HG02798 (cell line): ENCODE measurements at regions not wholly inside any gene's neighbourhood (a gene's known extent, or its start where the extent isn't known, plus 50 kb on each side); places are given as distances from the start of the nearest gene placed in this dataset.
"Not testable (repeated sequence)": the region's sequence is repeated elsewhere in the genome, so short reads cannot be mapped to it uniquely, and the experiment has no call there.

Source experiments
- ATAC-seq: cut with Tn5 transposase; IDR thresholded peaks from one replicate; pipeline ENCODE4 v1.9.1; 2021; ENCODE audit warnings: mild to moderate bottlenecking; ENCODE audit not compliant: unreplicated experiment, poor library complexity

- no peak for ATAC-seq
These were observed 160.2 kb downstream of the TOX3 start for GRCh38 chr16:52386694-52387093.

DNA sequence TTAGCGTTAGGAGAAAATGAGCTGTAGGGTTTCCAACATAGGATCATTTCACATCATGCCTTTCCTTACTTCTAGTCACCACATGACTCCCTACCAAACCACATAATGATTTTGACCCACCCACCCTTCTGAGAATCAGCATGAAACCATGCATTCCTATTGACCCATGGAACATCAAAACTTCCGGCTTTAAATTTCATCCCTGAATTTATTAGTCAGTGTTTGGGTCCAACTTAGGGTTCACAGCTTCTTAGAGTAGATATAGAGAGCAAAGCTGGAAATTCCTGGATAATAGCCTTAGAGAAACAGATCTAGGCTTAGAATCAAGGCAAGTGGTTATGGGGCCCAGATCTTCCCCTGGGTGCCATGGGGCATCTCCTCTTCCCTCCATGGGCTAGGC lies 162.6 kb downstream of the TOX3 start:
- ATAC-seq: no peak

GRCh38 chr16:52383640-52384292 lies 163.2 kb downstream of the TOX3 start:
- no peak for ATAC-seq

GRCh38 chr16:52383119-52383518 lies 163.8 kb downstream of the TOX3 start:
- ATAC-seq: no peak

GRCh38 chr16:52379551-52379950 lies 167.4 kb downstream of the TOX3 start:
- no peak for ATAC-seq

DNA sequence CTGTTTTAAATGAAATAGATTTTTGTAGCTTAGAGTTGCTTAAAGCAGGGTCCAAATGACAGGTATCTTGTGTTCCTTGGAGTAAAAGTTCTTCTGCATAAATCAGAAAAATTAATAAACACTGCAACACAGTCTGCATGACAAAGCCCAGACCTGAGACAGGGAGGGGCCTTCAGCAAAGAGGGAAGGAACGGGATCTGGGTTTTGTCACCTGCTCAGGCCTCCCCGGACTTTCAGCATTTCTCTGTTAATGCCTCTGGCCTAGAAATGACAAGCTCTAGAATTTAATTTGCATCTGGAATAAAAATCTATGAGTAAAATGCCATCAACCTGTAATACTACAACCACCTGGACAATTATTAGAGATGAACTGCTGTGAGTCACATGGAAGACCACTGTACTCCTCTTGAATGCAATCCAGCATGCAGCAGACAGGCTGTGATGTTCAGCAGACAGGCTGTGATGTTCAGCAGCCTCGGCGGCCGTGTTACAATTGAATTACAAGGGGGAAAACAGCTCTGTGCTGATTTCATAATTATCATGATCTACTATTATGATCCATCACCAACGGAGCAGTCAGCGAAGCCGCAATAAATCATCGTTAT lies 170.2 kb downstream of the TOX3 start:
- no peak for ATAC-seq

DNA sequence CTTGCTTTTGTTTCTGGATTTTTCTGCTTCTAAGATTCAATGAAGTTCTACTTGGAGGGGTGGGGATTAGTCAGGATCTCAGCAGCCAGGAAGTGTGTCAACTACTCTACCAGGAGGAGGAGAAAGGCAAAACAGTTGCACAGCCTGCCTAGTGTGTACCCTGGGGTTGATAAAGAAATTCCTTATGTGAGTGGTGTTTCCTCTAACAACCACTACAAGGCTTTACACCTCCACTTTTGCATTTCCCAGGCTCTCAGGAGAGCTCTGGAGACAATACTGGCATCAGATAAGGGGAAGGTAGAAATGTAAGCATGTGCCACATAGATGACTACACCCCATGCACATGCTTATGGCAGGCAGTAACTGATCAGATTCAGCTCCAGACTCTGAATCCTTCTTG lies 174.6 kb downstream of the TOX3 start:
- no peak for ATAC-seq

DNA sequence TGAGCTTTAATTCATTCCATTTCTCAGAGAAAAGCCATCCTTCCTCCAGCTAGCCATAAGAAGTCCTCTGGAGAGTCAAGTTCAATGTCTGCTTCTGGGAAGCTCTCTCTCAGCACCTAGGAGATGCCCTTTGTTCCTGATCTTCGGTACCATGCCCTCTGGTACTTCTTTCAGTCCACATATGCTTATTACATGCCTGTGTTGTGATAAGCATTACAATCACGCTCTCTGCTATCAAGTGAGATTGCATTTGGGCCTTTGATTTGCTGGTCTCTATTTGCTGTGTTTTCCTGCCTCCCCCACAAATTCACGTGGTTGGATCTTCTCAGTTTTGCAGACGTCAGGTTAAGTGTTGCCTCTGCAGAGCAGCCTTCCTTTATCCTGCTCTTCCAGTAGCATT lies 178.1 kb downstream of the TOX3 start:
- ATAC-seq: no peak

- no peak for ATAC-seq
These were observed 179.1 kb downstream of the TOX3 start for GRCh38 chr16:52367821-52368220.

DNA sequence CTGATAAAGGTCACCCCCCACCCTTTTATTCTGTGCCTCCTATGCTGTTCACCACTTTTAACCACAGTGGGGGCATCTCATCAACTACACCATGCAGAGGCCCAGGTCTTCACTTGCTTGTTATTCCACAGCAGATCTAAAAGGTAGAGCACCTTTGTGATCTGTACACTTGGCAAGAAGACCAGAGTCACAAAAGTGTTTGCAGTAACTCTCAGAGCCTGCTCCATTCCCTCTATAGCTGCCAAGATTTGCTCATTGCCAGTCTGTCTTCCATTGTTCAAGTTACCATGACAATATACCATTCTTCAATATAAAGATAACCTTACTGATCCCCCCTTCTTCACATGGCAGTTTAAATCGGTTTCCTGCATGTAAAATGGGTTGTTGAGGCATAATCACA lies 180.0 kb downstream of the TOX3 start:
- no peak for ATAC-seq

DNA sequence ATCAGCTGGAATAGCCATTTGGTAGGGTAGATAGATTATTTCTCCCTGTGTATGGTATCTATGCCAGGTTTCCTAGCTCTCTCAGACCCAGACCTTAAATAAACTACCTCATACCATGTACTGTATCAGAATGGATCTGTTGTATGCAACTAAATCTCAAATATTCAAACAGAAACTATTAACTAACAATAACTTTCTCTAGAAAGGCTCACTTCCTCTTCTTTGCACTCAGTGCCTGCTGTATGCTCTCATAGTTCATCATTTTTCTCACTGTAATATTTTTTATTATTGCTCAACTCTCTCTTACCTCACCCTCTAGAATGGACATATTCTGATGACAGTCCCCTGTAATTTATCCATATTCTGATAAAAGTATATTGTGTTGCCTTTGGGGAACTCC lies 182.4 kb downstream of the TOX3 start:
- ATAC-seq: peak; percentile 43

DNA sequence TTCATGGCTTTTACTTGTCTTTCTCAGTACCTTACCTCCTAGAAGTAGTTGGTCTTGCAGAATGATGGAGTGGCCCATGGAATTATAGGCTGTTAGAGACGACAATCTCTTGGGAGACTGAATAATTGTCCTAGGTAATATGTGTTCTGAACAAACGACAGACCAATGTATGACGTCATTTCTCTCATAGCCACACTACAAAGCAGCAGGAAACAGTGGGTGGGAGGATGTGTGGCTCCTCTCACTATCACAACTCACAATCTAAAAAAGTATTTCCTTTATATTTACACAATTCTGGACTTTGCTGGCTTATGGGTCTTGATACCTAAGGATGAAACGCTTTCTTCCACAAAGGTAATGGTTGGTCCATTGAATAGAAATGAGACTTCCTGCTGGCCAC lies 183.9 kb downstream of the TOX3 start:
- no peak for ATAC-seq

DNA sequence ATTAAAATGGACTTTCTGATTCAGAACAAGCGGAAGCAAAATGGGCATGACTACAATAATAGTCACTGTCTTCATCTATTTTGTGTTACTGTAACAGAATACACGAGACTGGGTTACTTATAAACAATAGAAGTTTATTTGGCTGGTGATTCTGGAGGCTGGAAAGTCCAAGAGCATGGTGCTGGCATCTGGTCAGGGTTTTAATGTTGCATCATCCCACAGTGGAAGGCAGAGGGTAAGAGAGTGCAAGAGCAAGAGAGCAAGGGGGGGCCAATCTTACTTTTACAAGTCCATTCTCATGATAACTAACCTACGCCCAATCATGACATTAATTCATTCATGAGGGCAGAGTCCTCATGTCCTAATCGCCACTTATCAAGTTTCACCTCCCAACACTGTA lies 189.2 kb downstream of the TOX3 start:
- ATAC-seq: no peak

DNA sequence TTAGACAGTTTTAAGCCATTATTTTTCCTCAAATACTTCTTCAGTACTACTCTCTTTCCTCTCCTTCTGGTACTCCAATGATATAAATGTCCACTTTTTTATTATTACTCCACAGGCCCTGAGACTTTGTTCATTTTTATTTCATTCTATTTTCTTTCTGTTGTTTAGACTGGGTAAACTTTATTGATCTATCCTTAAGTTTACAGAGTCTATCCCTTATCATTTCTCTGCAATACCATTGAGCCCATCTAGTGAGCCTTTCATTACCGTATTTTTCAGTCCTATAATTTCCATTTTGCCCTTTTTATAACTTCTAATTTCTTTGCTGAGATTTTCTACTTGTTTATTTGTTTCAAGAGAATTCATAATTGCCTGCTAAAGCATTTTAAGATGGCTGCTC lies 193.7 kb downstream of the TOX3 start:
- no peak for ATAC-seq

DNA sequence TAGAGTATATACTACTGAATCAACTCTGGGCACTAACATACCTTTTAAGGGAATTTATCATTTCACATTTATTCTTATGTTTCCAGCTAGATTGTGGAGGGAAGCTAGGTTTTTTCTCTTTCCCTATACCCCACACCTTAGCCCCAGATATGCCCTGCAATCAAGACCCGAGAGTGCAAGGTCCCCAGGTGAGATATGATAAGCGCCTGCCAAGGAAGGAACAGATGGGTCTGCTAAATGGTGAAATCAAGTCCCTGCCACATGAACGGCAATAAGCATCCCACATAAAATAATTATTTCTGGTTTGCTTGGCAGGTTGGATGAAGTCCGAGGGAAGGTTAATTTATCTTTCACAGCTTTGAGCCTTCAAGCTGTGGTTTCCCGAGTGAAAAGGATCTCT lies 195.5 kb downstream of the TOX3 start:
- no peak for ATAC-seq

GRCh38 chr16:52350031-52350642 lies 196.8 kb downstream of the TOX3 start:
- no peak for ATAC-seq

GRCh38 chr16:52346709-52347108 lies 200.2 kb downstream of the TOX3 start:
- ATAC-seq: no peak

- ATAC-seq: not testable (repeated sequence)
These were observed 213.3 kb downstream of the TOX3 start for GRCh38 chr16:52333673-52334072.

GRCh38 chr16:52320930-52321439 lies 226.0 kb downstream of the TOX3 start:
- ATAC-seq: no peak

GRCh38 chr16:52318302-52319009 lies 228.5 kb downstream of the TOX3 start:
- no peak for ATAC-seq

DNA sequence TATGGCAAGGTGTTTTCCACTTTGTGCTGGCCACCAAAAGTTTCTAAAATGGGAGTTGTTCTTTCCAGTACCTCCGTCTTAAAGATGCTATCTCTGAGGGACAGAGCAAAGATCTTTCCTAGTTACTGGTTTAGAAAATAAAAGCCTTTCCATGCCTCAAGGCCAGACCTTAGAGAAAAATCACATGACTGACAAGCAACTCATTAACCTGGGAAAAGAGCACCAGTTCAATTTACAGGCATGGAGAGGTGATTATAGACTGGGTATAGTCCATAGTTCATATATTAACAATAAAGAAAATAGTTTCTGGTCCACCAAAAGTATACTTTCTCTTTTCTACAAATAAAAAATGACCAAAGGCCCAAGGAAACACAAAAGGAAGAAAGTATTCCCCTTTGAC lies 230.7 kb downstream of the TOX3 start:
- ATAC-seq: no peak
